ENCODE measurements at regions not wholly inside any gene's neighbourhood (a gene's known extent, or its start where the extent isn't known, plus 50 kb on each side); places are given as distances from the start of the nearest gene placed in this dataset.

- Histone ChIP-seq H4K91ac (replicated peaks; ENCODE audit: insufficient read length, low read length) (no peak overlapping the region), H3K79me2 (ENCODE audit: control insufficient read depth in 1 of 2, insufficient read depth in 2 of 2, low read length in 2 of 2) (no peaks in the 10 kb centered on the region), H3K23me2 (ENCODE audit: low read depth, low read length) (no peaks in the 10 kb centered on the region), H3K4me1 (replicated peaks in 1 of 4; ENCODE audit: control insufficient read depth in 3 of 4, insufficient read depth in 4 of 4, low read length in 3 of 4) (no peaks in the 10 kb centered on the region), H3K23ac (ENCODE audit: insufficient read length) (no peak overlapping the region), H3K56ac (replicated peaks; ENCODE audit: insufficient read length, low read depth, low read length) (no peak overlapping the region), H3K4ac (replicated peaks; ENCODE audit: insufficient read length, low read depth, low read length) (no peak overlapping the region), H4K5ac (ENCODE audit: insufficient read length, low read depth, low read length) (no peak overlapping the region), H3K14ac (ENCODE audit: insufficient read length) (no peak overlapping the region), H4K8ac (ENCODE audit: extremely low read depth, insufficient read depth, low read length) (no peak overlapping the region), H3K9ac (replicated peaks in 1 of 4; ENCODE audit: extremely low read depth in 1 of 4, low read depth in 3 of 4, low read length in 3 of 4) (no peak overlapping the region), H3K79me1 (ENCODE audit: low read depth, low read length) (no peaks in the 10 kb centered on the region), H3K4me3 (ENCODE audit: extremely low read depth in 1 of 4, insufficient read depth in 2 of 4, low read depth in 3 of 4, low read length in 4 of 4) (no peak overlapping the region), H2BK20ac (ENCODE audit: low read length) (no peak overlapping the region), H4K20me1 (replicated peaks in 1 of 2; ENCODE audit: control insufficient read depth in 1 of 2, insufficient read depth in 2 of 2, low read length in 2 of 2) (no peaks in the 10 kb centered on the region), H2AK5ac (ENCODE audit: low read depth, low read length) (no peak overlapping the region), H3K36me3 (ENCODE audit: control insufficient read depth in 2 of 4, insufficient read depth in 4 of 4, low read length in 3 of 4) (no peaks in the 10 kb centered on the region), H2BK5ac (ENCODE audit: low read depth, low read length) (no peak overlapping the region), H2BK120ac (replicated peaks; ENCODE audit: low read depth, low read length) (no peak overlapping the region), H3K18ac (ENCODE audit: extremely low read depth, low read length) (no peak overlapping the region), H3K27ac (ENCODE audit: low read depth, low read length) (no peak overlapping the region), H2BK15ac (ENCODE audit: low read length) (no peak overlapping the region), H3K27me3 (replicated peaks in 1 of 4; ENCODE audit: control insufficient read depth in 3 of 4, extremely low read depth in 1 of 4, insufficient read depth in 3 of 4, low read length in 3 of 4) (peaks cover 0 to 1% (median 0%) of the 10 kb centered on the region in 4 experiments; a peak in 1 of 7 replicates), H2AFZ (ENCODE audit: low read length) (no peak overlapping the region), H3K9me3 (ENCODE audit: insufficient read depth in 2 of 2, low read depth in 1 of 2, low read length in 1 of 2) (peaks cover 14 to 18% of the 10 kb centered on the region in 2 experiments; a peak in 3 of 4 replicates), H2BK12ac (ENCODE audit: low read depth, low read length) (no peak overlapping the region), H3K4me2 (ENCODE audit: insufficient read depth in 1 of 2, low read depth in 2 of 2, low read length in 2 of 2) (no peak overlapping the region)
- FAIRE-seq (no peak), DNase-seq (ENCODE audit: low read depth in 1 of 2, low spot score in 2 of 2) (no peak)
- ChIA-PET POLR2A (ENCODE audit: partially characterized antibody) (no interaction called here), CTCF (ENCODE audit: partially characterized antibody) (interaction anchor here (0.7 to 0.8 kb wide), 2 partner anchors 14 to 976 kb away, joined by 3 read pairs; no protein-coding TSS in a partner anchor)
- 79% methylated on average over 3 of the region's 3 CpGs; no CpG with 5 or more reads in 1 of the 2 experiments for WGBS, 2 experiments (ENCODE audit: extremely low coverage in 1 of 2, insufficient coverage in 1 of 2, insufficient read length in 1 of 2, insufficient replicate concordance in 2 of 2, low coverage in 1 of 2, low lambda C conversion rate in 2 of 2, missing lambda C conversion rate in 1 of 2)
- TF ChIP-seq ATF3 (IDR thresholded peaks at IDR 0.05; ENCODE audit: insufficient read depth, low read depth, low read length), result no peak
- no peak for TF ChIP-seq SIRT6 (IDR thresholded peaks at IDR 0.05; ENCODE audit: low read length)
- TF ChIP-seq TEAD4 (IDR thresholded peaks at IDR 0.05; ENCODE audit: low read depth, low read length), result no peak
- no peak for TF ChIP-seq SP1 (IDR thresholded peaks at IDR 0.05; ENCODE audit: low read depth, low read length)
- no peak for TF ChIP-seq RNF2 (IDR thresholded peaks at IDR 0.05; ENCODE audit: borderline replicate concordance, low read depth, low read length, missing control alignments, poor library complexity, severe bottlenecking)
- TF ChIP-seq CBX8 (IDR thresholded peaks at IDR 0.05; ENCODE audit: borderline replicate concordance, low read depth, low read length), result no peak
- no peak for TF ChIP-seq SIN3A (conservative IDR thresholded peaks at IDR 0.05 in 1 of 2, IDR thresholded peaks at IDR 0.05 in 1 of 2; ENCODE audit: low read depth in 1 of 2, low read length in 2 of 2)
- TF ChIP-seq FOSL1 (IDR thresholded peaks at IDR 0.05; ENCODE audit: insufficient read depth, low read depth, low read length), result no peak
- TF ChIP-seq HDAC2 (IDR thresholded peaks at IDR 0.05; ENCODE audit: borderline replicate concordance in 1 of 2, low read depth in 2 of 2, low read length in 2 of 2), result no peak
- no peak for TF ChIP-seq JUN (IDR thresholded peaks at IDR 0.05; ENCODE audit: low read depth, low read length)
- TF ChIP-seq RBBP5 (IDR thresholded peaks at IDR 0.05; ENCODE audit: borderline replicate concordance, low read depth, low read length), result no peak
- TF ChIP-seq ASH2L (IDR thresholded peaks at IDR 0.05; ENCODE audit: low read length), result no peak
- no peak for TF ChIP-seq BACH1 (IDR thresholded peaks at IDR 0.05; ENCODE audit: low read length)
- no peak for TF ChIP-seq MAFK (IDR thresholded peaks at IDR 0.05; ENCODE audit: low read depth, low read length)
Measured at GRCh38 chr1:55605155-55605554, 390.0 kb upstream of the USP24 start.
